SK-N-SH (cell line): ENCODE measurements at regions not wholly inside any gene's neighbourhood (a gene's known extent, or its start where the extent isn't known, plus 50 kb on each side); places are given as distances from the start of the nearest gene placed in this dataset.

ENCODE experiments used
- FOXM1 ChIP-seq: IDR thresholded peaks from 2 replicates; pipeline ENCODE4 v1.4.0; 2012; ENCODE audit warnings: low read depth, mild to moderate bottlenecking
- POLR2AphosphoS5 ChIP-seq: IDR thresholded peaks from 2 replicates; pipeline ENCODE4 v1.6.1; 2012; ENCODE audit warnings: low read depth, low read length
- RXRA ChIP-seq: IDR thresholded peaks from 2 replicates; pipeline ENCODE4 v1.4.0; 2012; ENCODE audit warnings: low read depth, mild to moderate bottlenecking, borderline replicate concordance
- TAF1 ChIP-seq: IDR thresholded peaks from 2 replicates; pipeline ENCODE4 v1.6.1; 2012; ENCODE audit warnings: low read depth, mild to moderate bottlenecking, low read length, moderate library complexity, borderline replicate concordance
- TF ChIP-seq, protein P1 (sequence below): fragments of 200-600 bp; sonication (generic); IDR thresholded peaks from 2 replicates; pipeline ENCODE4 v1.6.1; 2017; ENCODE audit warnings: antibody characterized with exemption, mild to moderate bottlenecking, moderate library complexity
- TF ChIP-seq, protein P2 (sequence below): fragments of 150-350 bp; IDR thresholded peaks from 2 replicates; pipeline ENCODE4 v1.6.1; 2017; ENCODE audit warnings: antibody characterized with exemption, low read length, low read depth, borderline replicate concordance
- TF ChIP-seq, protein P3 (sequence below): fragments of 150-350 bp; IDR thresholded peaks from 2 replicates; pipeline ENCODE4 v1.6.1; 2016; ENCODE audit warnings: mild to moderate bottlenecking, low read depth, low read length
- TF ChIP-seq, protein P4 (sequence below): IDR thresholded peaks from 2 replicates; pipeline ENCODE4 v1.4.0; 2012; ENCODE audit warnings: low read depth

DNA sequence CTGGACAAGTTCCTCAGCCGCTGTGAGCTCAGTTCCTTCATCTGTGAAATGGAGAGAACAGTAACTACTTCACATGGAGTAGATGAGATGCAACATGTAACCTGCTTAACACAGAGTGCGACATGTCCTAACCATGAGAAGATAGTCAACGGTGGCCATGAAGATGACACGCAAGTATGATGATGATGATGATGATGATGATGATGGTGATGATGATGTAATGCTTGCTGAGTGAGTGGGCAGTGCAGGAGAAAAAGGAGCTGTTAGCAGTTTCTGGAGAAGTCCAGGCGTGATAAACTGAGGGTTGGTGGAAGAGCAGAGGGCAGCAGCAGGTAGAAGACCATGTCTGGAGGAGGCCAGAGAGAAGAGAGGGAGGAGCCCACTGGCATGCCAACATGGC, 90.8 kb upstream of the CD82 start:
- TF ChIP-seq, protein P1, sequence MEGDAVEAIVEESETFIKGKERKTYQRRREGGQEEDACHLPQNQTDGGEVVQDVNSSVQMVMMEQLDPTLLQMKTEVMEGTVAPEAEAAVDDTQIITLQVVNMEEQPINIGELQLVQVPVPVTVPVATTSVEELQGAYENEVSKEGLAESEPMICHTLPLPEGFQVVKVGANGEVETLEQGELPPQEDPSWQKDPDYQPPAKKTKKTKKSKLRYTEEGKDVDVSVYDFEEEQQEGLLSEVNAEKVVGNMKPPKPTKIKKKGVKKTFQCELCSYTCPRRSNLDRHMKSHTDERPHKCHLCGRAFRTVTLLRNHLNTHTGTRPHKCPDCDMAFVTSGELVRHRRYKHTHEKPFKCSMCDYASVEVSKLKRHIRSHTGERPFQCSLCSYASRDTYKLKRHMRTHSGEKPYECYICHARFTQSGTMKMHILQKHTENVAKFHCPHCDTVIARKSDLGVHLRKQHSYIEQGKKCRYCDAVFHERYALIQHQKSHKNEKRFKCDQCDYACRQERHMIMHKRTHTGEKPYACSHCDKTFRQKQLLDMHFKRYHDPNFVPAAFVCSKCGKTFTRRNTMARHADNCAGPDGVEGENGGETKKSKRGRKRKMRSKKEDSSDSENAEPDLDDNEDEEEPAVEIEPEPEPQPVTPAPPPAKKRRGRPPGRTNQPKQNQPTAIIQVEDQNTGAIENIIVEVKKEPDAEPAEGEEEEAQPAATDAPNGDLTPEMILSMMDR, result no peak
- TF ChIP-seq FOXM1, result no peak
- no peak for TF ChIP-seq RXRA
- TF ChIP-seq, protein P2, sequence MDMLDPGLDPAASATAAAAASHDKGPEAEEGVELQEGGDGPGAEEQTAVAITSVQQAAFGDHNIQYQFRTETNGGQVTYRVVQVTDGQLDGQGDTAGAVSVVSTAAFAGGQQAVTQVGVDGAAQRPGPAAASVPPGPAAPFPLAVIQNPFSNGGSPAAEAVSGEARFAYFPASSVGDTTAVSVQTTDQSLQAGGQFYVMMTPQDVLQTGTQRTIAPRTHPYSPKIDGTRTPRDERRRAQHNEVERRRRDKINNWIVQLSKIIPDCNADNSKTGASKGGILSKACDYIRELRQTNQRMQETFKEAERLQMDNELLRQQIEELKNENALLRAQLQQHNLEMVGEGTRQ, result no peak
- TF ChIP-seq POLR2AphosphoS5, result no peak
- TF ChIP-seq TAF1, result no peak
- TF ChIP-seq, protein P3, sequence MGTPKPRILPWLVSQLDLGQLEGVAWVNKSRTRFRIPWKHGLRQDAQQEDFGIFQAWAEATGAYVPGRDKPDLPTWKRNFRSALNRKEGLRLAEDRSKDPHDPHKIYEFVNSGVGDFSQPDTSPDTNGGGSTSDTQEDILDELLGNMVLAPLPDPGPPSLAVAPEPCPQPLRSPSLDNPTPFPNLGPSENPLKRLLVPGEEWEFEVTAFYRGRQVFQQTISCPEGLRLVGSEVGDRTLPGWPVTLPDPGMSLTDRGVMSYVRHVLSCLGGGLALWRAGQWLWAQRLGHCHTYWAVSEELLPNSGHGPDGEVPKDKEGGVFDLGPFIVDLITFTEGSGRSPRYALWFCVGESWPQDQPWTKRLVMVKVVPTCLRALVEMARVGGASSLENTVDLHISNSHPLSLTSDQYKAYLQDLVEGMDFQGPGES, result no peak
- TF ChIP-seq, protein P4, sequence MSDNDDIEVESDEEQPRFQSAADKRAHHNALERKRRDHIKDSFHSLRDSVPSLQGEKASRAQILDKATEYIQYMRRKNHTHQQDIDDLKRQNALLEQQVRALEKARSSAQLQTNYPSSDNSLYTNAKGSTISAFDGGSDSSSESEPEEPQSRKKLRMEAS, result no peak
